ENCODE measurements at regions not wholly inside any gene's neighbourhood (a gene's known extent, or its start where the extent isn't known, plus 50 kb on each side); places are given as distances from the start of the nearest gene placed in this dataset.
A peak's percentile ranks its signal among the peaks of the same experiment; 100 is the strongest.

- H3K4me3 ChIP-seq = no peak overlapping the region
- H3K36me3 ChIP-seq (replicated peaks in 1 of 2; ENCODE audit: insufficient read depth in 1 of 2, low read depth in 2 of 2) = no peaks in the 10 kb centered on the region
- peaks cover 8% of the 10 kb centered on the region for H3K4me1 ChIP-seq
- TF ChIP-seq CTCF (IDR thresholded peaks at IDR 0.05) (no peak), POLR2A (IDR thresholded peaks at IDR 0.05) (no peak)
- ATAC-seq = no peak
- DNase-seq = no peak
- intact Hi-C loops (cut with DNase I) = no loop called here
- H3K9me3 ChIP-seq = no peaks in the 10 kb centered on the region
- H3K27ac ChIP-seq = no peak overlapping the region
- WGBS, 2 donors = 17 to 24% methylated on average over 1 of the region's 1 CpG
- no peaks in the 10 kb centered on the region for H3K27me3 ChIP-seq
Measured at GRCh38 chr1:222074317-222074716, 332.4 kb upstream of the DUSP10 start.

- no peaks in the 10 kb centered on the region for H3K36me3 ChIP-seq (replicated peaks in 1 of 2; ENCODE audit: insufficient read depth in 1 of 2, low read depth in 2 of 2)
- H3K4me3 ChIP-seq = no peak overlapping the region
- H3K27me3 ChIP-seq = no peaks in the 10 kb centered on the region
- 88 to 90% methylated on average over 2 of the region's 2 CpGs for WGBS, 2 donors
- TF ChIP-seq CTCF (IDR thresholded peaks at IDR 0.05) (no peak), POLR2A (IDR thresholded peaks at IDR 0.05) (no peak)
- H3K9me3 ChIP-seq = no peaks in the 10 kb centered on the region
- no peak overlapping the region for H3K27ac ChIP-seq
- peaks cover 8% of the 10 kb centered on the region for H3K4me1 ChIP-seq
- DNase-seq = no peak
- intact Hi-C loops (cut with DNase I) = no loop called here
- no peak for ATAC-seq
Measured at GRCh38 chr1:222073307-222073995, 331.6 kb upstream of the DUSP10 start.

GRCh38 chr1:222071387-222071786 lies 329.5 kb upstream of the DUSP10 start:
- DNase-seq (peak in 2 of 4 donors; percentile 34 to 42), ATAC-seq (peak; percentile 71)
- TF ChIP-seq CTCF (IDR thresholded peaks at IDR 0.05) (no peak), POLR2A (IDR thresholded peaks at IDR 0.05) (no peak)
- intact Hi-C loops (cut with DNase I) = no loop called here
- no peaks in the 10 kb centered on the region for H3K27me3 ChIP-seq
- H3K36me3 ChIP-seq (replicated peaks in 1 of 2; ENCODE audit: insufficient read depth in 1 of 2, low read depth in 2 of 2) = no peaks in the 10 kb centered on the region
- peaks cover 8% of the 10 kb centered on the region for H3K4me1 ChIP-seq
- H3K9me3 ChIP-seq = no peaks in the 10 kb centered on the region
- H3K4me3 ChIP-seq = no peak overlapping the region
- H3K27ac ChIP-seq = no peak overlapping the region
- WGBS, 2 donors = 12 to 14% methylated on average over 5 of the region's 5 CpGs

- Histone ChIP-seq H3K4me1 (peaks cover 8% of the 10 kb centered on the region), H3K4me3 (no peak overlapping the region), H3K27me3 (no peaks in the 10 kb centered on the region), H3K9me3 (no peaks in the 10 kb centered on the region), H3K36me3 (replicated peaks in 1 of 2; ENCODE audit: insufficient read depth in 1 of 2, low read depth in 2 of 2) (no peaks in the 10 kb centered on the region), H3K27ac (no peak overlapping the region)
- intact Hi-C loops (cut with DNase I) = no loop called here
- TF ChIP-seq POLR2A (IDR thresholded peaks at IDR 0.05) (no peak), CTCF (IDR thresholded peaks at IDR 0.05) (no peak)
- ATAC-seq = no peak
- DNase-seq = no peak
Measured at GRCh38 chr1:222068937-222069336, 327.0 kb upstream of the DUSP10 start.

- H3K4me1 ChIP-seq = peaks cover 8% of the 10 kb centered on the region
- no peak overlapping the region for H3K27ac ChIP-seq
- H3K4me3 ChIP-seq = no peak overlapping the region
- H3K36me3 ChIP-seq (replicated peaks in 1 of 2; ENCODE audit: insufficient read depth in 1 of 2, low read depth in 2 of 2) = no peaks in the 10 kb centered on the region
- ATAC-seq = no peak
- H3K9me3 ChIP-seq = no peaks in the 10 kb centered on the region
- no peaks in the 10 kb centered on the region for H3K27me3 ChIP-seq
- no peak for TF ChIP-seq POLR2A (IDR thresholded peaks at IDR 0.05)
- TF ChIP-seq CTCF (IDR thresholded peaks at IDR 0.05) = no peak
- DNase-seq = no peak
- WGBS, 2 donors = 82 to 88% methylated on average over 6 of the region's 6 CpGs
- intact Hi-C loops (cut with DNase I) = no loop called here
Measured at GRCh38 chr1:222068101-222068500, 326.2 kb upstream of the DUSP10 start.
